ENCODE measurements at regions not wholly inside any gene's neighbourhood (a gene's known extent, or its start where the extent isn't known, plus 50 kb on each side); places are given as distances from the start of the nearest gene placed in this dataset.

DNA sequence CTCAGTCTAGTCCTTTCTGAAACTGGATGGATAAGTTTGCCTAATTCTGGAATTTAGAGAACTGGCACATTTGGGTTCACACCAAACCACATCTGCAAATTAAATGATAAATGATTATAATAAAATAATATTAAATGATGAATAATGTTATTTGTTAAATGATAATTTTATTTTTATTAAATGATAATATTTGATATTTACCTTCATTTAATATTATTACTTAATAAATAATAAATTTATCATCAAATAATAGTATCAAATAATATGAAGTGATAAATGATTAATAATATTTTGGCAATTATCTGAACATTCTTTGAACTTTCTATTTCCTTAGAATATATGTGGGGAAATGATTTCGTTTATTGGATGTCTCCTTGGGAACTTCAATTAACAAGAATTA, 1604.2 kb downstream of the STIM2 start:
- TF ChIP-seq, protein P1, sequence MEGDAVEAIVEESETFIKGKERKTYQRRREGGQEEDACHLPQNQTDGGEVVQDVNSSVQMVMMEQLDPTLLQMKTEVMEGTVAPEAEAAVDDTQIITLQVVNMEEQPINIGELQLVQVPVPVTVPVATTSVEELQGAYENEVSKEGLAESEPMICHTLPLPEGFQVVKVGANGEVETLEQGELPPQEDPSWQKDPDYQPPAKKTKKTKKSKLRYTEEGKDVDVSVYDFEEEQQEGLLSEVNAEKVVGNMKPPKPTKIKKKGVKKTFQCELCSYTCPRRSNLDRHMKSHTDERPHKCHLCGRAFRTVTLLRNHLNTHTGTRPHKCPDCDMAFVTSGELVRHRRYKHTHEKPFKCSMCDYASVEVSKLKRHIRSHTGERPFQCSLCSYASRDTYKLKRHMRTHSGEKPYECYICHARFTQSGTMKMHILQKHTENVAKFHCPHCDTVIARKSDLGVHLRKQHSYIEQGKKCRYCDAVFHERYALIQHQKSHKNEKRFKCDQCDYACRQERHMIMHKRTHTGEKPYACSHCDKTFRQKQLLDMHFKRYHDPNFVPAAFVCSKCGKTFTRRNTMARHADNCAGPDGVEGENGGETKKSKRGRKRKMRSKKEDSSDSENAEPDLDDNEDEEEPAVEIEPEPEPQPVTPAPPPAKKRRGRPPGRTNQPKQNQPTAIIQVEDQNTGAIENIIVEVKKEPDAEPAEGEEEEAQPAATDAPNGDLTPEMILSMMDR (conservative IDR thresholded peaks at IDR 0.05): no peak
- TF ChIP-seq EZH2 (IDR thresholded peaks at IDR 0.05; ENCODE audit: low read depth): no peak
